Prostate gland (tissue), 2 donors: ENCODE measurements at regions not wholly inside any gene's neighbourhood (a gene's known extent, or its start where the extent isn't known, plus 50 kb on each side); places are given as distances from the start of the nearest gene placed in this dataset.

Experiments used
- POLR2A ChIP-seq: fragments of 450-650 bp; IDR thresholded peaks from one replicate; pipeline ENCODE4 v1.6.1; 2016; ENCODE audit warnings: antibody characterized with exemption, mild to moderate bottlenecking
- POLR2AphosphoS5 ChIP-seq: sonication (generic); formaldehyde crosslinking; IDR thresholded peaks from one replicate; pipeline ENCODE4 v1.6.1; 2017; ENCODE audit warnings: antibody characterized with exemption
- TF ChIP-seq, protein P1 (sequence below), 4 experiments: fragments of 200-600 bp in 2 of 4; fragments of 450-650 bp in 2 of 4; sonication (generic) in 2 of 4; IDR thresholded peaks; 1 replicate in 3 of 4; 2 replicates in 1 of 4; pipeline ENCODE4 v1.5.1; 2016 to 2019; ENCODE audit warnings: antibody characterized with exemption in 4 of 4, mild to moderate bottlenecking in 2 of 4, moderate library complexity in 2 of 4

DNA sequence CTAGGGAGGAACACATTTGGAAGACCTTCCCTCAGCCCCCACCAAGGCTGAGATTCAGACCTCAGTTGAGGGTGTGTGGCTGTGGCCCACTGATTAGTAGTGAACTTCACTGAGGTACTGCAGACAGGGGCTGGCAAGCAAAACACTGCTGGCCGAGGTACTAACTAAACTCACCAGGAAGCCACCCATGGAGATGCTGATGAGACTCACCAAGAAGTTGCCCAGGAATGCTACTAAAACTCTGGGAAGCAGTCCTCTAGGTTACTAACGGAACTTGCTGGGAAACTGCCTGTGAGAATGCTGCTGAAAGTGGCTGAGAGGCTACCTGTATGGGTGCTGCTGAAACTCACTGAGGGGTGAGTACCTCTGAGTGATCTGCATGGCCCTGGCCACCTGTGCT lies 372.4 kb upstream of the RPS6KA3 start:
- TF ChIP-seq POLR2A (no peak), POLR2AphosphoS5 (no peak)
- TF ChIP-seq, protein P1, sequence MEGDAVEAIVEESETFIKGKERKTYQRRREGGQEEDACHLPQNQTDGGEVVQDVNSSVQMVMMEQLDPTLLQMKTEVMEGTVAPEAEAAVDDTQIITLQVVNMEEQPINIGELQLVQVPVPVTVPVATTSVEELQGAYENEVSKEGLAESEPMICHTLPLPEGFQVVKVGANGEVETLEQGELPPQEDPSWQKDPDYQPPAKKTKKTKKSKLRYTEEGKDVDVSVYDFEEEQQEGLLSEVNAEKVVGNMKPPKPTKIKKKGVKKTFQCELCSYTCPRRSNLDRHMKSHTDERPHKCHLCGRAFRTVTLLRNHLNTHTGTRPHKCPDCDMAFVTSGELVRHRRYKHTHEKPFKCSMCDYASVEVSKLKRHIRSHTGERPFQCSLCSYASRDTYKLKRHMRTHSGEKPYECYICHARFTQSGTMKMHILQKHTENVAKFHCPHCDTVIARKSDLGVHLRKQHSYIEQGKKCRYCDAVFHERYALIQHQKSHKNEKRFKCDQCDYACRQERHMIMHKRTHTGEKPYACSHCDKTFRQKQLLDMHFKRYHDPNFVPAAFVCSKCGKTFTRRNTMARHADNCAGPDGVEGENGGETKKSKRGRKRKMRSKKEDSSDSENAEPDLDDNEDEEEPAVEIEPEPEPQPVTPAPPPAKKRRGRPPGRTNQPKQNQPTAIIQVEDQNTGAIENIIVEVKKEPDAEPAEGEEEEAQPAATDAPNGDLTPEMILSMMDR (IDR thresholded peaks at IDR 0.05): no peak
